OCI-M2 (cell line): ENCODE measurements at regions not wholly inside any gene's neighbourhood (a gene's known extent, or its start where the extent isn't known, plus 50 kb on each side); places are given as distances from the start of the nearest gene placed in this dataset.
A peak's percentile ranks its signal among the peaks of the same experiment; 100 is the strongest.

Source experiments
- DNase-seq: peaks from one replicate; lab custom pipeline; 2025; ENCODE audit not compliant: unreplicated experiment; lab: John Stamatoyannopoulos, UW

GRCh38 chr2:196433116-196433515 is 206.4 kb upstream of the CCDC150 start:
- DNase-seq = no peak

- DNase-seq = no peak
Measured at GRCh38 chr2:196434217-196434616, 205.3 kb upstream of the CCDC150 start.

- no peak for DNase-seq
Measured at GRCh38 chr2:196435189-196435588, 204.3 kb upstream of the CCDC150 start.

- no peak for DNase-seq
Measured at GRCh38 chr2:196437626-196438025, 201.9 kb upstream of the CCDC150 start.

- no peak for DNase-seq
Measured at GRCh38 chr2:196439760-196440159, 199.8 kb upstream of the CCDC150 start.

GRCh38 chr2:196440413-196440812 is 199.1 kb upstream of the CCDC150 start:
- no peak for DNase-seq

GRCh38 chr2:196441527-196441926 is 198.0 kb upstream of the CCDC150 start:
- no peak for DNase-seq

- DNase-seq = no peak
Measured at GRCh38 chr2:196442211-196442610, 197.3 kb upstream of the CCDC150 start.

GRCh38 chr2:196444442-196444841 is 195.1 kb upstream of the CCDC150 start:
- no peak for DNase-seq

- no peak for DNase-seq
Measured at GRCh38 chr2:196445991-196446390, 193.5 kb upstream of the CCDC150 start.

- no peak for DNase-seq
Measured at GRCh38 chr2:196448407-196449079, 191.0 kb upstream of the CCDC150 start.

- DNase-seq = no peak
Measured at GRCh38 chr2:196449083-196449482, 190.4 kb upstream of the CCDC150 start.

- DNase-seq = no peak
Measured at GRCh38 chr2:196452758-196453157, 186.8 kb upstream of the CCDC150 start.

- DNase-seq = no peak
Measured at GRCh38 chr2:196453613-196454047, 185.9 kb upstream of the CCDC150 start.

GRCh38 chr2:196454492-196454891 is 185.0 kb upstream of the CCDC150 start:
- no peak for DNase-seq

- peak; percentile 19 for DNase-seq
Measured at GRCh38 chr2:196459539-196459938, 180.0 kb upstream of the CCDC150 start.

GRCh38 chr2:196463706-196464105 is 175.8 kb upstream of the CCDC150 start:
- DNase-seq = no peak

- no peak for DNase-seq
Measured at GRCh38 chr2:196464311-196464710, 175.2 kb upstream of the CCDC150 start.

- DNase-seq = no peak
Measured at GRCh38 chr2:196466581-196466980, 172.9 kb upstream of the CCDC150 start.

GRCh38 chr2:196468394-196468793 is 171.1 kb upstream of the CCDC150 start:
- DNase-seq = no peak

- no peak for DNase-seq
Measured at GRCh38 chr2:196473617-196474016, 165.9 kb upstream of the CCDC150 start.

- DNase-seq = no peak
Measured at GRCh38 chr2:196475611-196476010, 163.9 kb upstream of the CCDC150 start.

GRCh38 chr2:196478588-196478987 is 160.9 kb upstream of the CCDC150 start:
- no peak for DNase-seq
